ENCODE measurements at regions not wholly inside any gene's neighbourhood (a gene's known extent, or its start where the extent isn't known, plus 50 kb on each side); places are given as distances from the start of the nearest gene placed in this dataset.
A peak's percentile ranks its signal among the peaks of the same experiment; 100 is the strongest.
"Not testable (repeated sequence)": the region's sequence is repeated elsewhere in the genome, so short reads cannot be mapped to it uniquely, and the experiment has no call there.

- DNase-seq (ENCODE audit: insufficient read length, low spot score) (no peak), FAIRE-seq (no peak)
Observed at GRCh38 chr7:133132906-133133305, 51.0 kb upstream of the CHCHD3 start.

GRCh38 chr7:133134810-133135209 lies 52.9 kb upstream of the CHCHD3 start:
- FAIRE-seq: no peak
- DNase-seq (ENCODE audit: insufficient read length, low spot score): no peak

GRCh38 chr7:133135451-133135850 lies 53.6 kb upstream of the CHCHD3 start:
- DNase-seq (ENCODE audit: insufficient read length, low spot score) (no peak), FAIRE-seq (no peak)

- FAIRE-seq (no peak), DNase-seq (ENCODE audit: insufficient read length, low spot score) (peak; percentile 17)
Observed at GRCh38 chr7:133139350-133139749, 57.5 kb upstream of the CHCHD3 start.

GRCh38 chr7:133139801-133140200 lies 57.9 kb upstream of the CHCHD3 start:
- FAIRE-seq: no peak
- DNase-seq (ENCODE audit: insufficient read length, low spot score): no peak

- FAIRE-seq (no peak), DNase-seq (ENCODE audit: insufficient read length, low spot score) (no peak)
Observed at GRCh38 chr7:133140994-133141595, 59.2 kb upstream of the CHCHD3 start.

- DNase-seq (ENCODE audit: insufficient read length, low spot score) (no peak), FAIRE-seq (no peak)
Observed at GRCh38 chr7:133150760-133151159, 68.9 kb upstream of the CHCHD3 start.

- DNase-seq (ENCODE audit: insufficient read length, low spot score) (no peak), FAIRE-seq (no peak)
Observed at GRCh38 chr7:133152875-133153274, 71.0 kb upstream of the CHCHD3 start.

GRCh38 chr7:133155146-133155545 lies 73.3 kb upstream of the CHCHD3 start:
- FAIRE-seq: no peak
- DNase-seq (ENCODE audit: insufficient read length, low spot score): no peak

- DNase-seq (ENCODE audit: insufficient read length, low spot score): no peak
- no peak for FAIRE-seq
Observed at GRCh38 chr7:133155642-133156041, 73.8 kb upstream of the CHCHD3 start.

GRCh38 chr7:133157045-133157444 lies 75.2 kb upstream of the CHCHD3 start:
- no peak for DNase-seq (ENCODE audit: insufficient read length, low spot score)
- no peak for FAIRE-seq

GRCh38 chr7:133164498-133164897 lies 82.6 kb upstream of the CHCHD3 start:
- DNase-seq (ENCODE audit: insufficient read length, low spot score) (no peak), FAIRE-seq (no peak)

GRCh38 chr7:133165001-133165400 lies 83.1 kb upstream of the CHCHD3 start:
- no peak for FAIRE-seq

GRCh38 chr7:133165529-133165928 lies 83.6 kb upstream of the CHCHD3 start:
- FAIRE-seq (no peak), DNase-seq (ENCODE audit: insufficient read length, low spot score) (no peak)

More at GRCh38 chr7:133165001-133165400, 83.1 kb upstream of the CHCHD3 start:
- no peak for DNase-seq (ENCODE audit: insufficient read length, low spot score)

- DNase-seq (ENCODE audit: insufficient read length, low spot score) (no peak), FAIRE-seq (no peak)
Observed at GRCh38 chr7:133167300-133167699, 85.4 kb upstream of the CHCHD3 start.

- not testable (repeated sequence) for FAIRE-seq; DNase-seq (ENCODE audit: insufficient read length, low spot score)
Observed at GRCh38 chr7:133169167-133169822, 83.6 kb upstream of the EXOC4 start.

GRCh38 chr7:133177476-133177875 lies 75.4 kb upstream of the EXOC4 start:
- DNase-seq (ENCODE audit: insufficient read length, low spot score); FAIRE-seq: not testable (repeated sequence)

GRCh38 chr7:133180717-133181116 lies 72.2 kb upstream of the EXOC4 start:
- FAIRE-seq: no peak
- DNase-seq (ENCODE audit: insufficient read length, low spot score): no peak

- DNase-seq (ENCODE audit: insufficient read length, low spot score) (no peak), FAIRE-seq (no peak)
Observed at GRCh38 chr7:133183042-133183794, 69.7 kb upstream of the EXOC4 start.

GRCh38 chr7:133183969-133184368 lies 68.9 kb upstream of the EXOC4 start:
- no peak for DNase-seq (ENCODE audit: insufficient read length, low spot score)
- no peak for FAIRE-seq

GRCh38 chr7:133185512-133185911 lies 67.4 kb upstream of the EXOC4 start:
- no peak for DNase-seq (ENCODE audit: insufficient read length, low spot score)

GRCh38 chr7:133186060-133186459 lies 66.8 kb upstream of the EXOC4 start:
- DNase-seq (ENCODE audit: insufficient read length, low spot score) (no peak), FAIRE-seq (no peak)

More at GRCh38 chr7:133185512-133185911, 67.4 kb upstream of the EXOC4 start:
- FAIRE-seq: no peak
